ENCODE measurements at regions not wholly inside any gene's neighbourhood (a gene's known extent, or its start where the extent isn't known, plus 50 kb on each side); places are given as distances from the start of the nearest gene placed in this dataset.
A peak's percentile ranks its signal among the peaks of the same experiment; 100 is the strongest.

- H3K27ac ChIP-seq, result no peak overlapping the region
- no peaks in the 10 kb centered on the region for H3K36me3 ChIP-seq
Measured at GRCh38 chr1:103905363-103905762, 155.7 kb downstream of the AMY1C start.

GRCh38 chr1:103911450-103911849 is 161.8 kb downstream of the AMY1C start:
- Histone ChIP-seq H3K27me3 (no peaks in the 10 kb centered on the region), H3K4me3 (no peak overlapping the region), H3K27ac (no peak overlapping the region), H3K9me3 (ENCODE audit: low read depth) (no peaks in the 10 kb centered on the region), H3K4me1 (ENCODE audit: low read depth) (no peaks in the 10 kb centered on the region), H3K36me3 (no peaks in the 10 kb centered on the region)
- no peak for TF ChIP-seq CTCF (IDR thresholded peaks at IDR 0.05; ENCODE audit: low read depth, low read length)
- DNase-seq (ENCODE audit: low read depth in 1 of 2, low spot score in 1 of 2), result no peak

More at GRCh38 chr1:103905363-103905762, 155.7 kb downstream of the AMY1C start:
- no peak for TF ChIP-seq CTCF (IDR thresholded peaks at IDR 0.05; ENCODE audit: low read depth, low read length)
- Histone ChIP-seq H3K4me1 (ENCODE audit: low read depth) (peaks cover 19% of the 10 kb centered on the region), H3K4me3 (no peak overlapping the region), H3K27me3 (no peaks in the 10 kb centered on the region), H3K9me3 (ENCODE audit: low read depth) (no peaks in the 10 kb centered on the region)
- no peak for DNase-seq (ENCODE audit: low read depth in 1 of 2, low spot score in 1 of 2)

- Histone ChIP-seq H3K27ac (no peak overlapping the region), H3K27me3 (no peaks in the 10 kb centered on the region), H3K36me3 (no peaks in the 10 kb centered on the region), H3K4me3 (no peak overlapping the region), H3K4me1 (ENCODE audit: low read depth) (peaks cover 13% of the 10 kb centered on the region), H3K9me3 (ENCODE audit: low read depth) (no peaks in the 10 kb centered on the region)
- TF ChIP-seq CTCF (IDR thresholded peaks at IDR 0.05; ENCODE audit: low read depth, low read length), result no peak
- DNase-seq (ENCODE audit: low read depth in 1 of 2, low spot score in 1 of 2), result peak in 1 of 2 donors; percentile 2
Measured at GRCh38 chr1:103917795-103918194, 168.1 kb downstream of the AMY1C start.

GRCh38 chr1:103931891-103932290 is 182.2 kb downstream of the AMY1C start:
- TF ChIP-seq CTCF (IDR thresholded peaks at IDR 0.05; ENCODE audit: low read depth, low read length), result no peak
- Histone ChIP-seq H3K27ac (no peak overlapping the region), H3K36me3 (no peaks in the 10 kb centered on the region), H3K27me3 (no peaks in the 10 kb centered on the region), H3K4me3 (no peak overlapping the region), H3K4me1 (ENCODE audit: low read depth) (no peaks in the 10 kb centered on the region), H3K9me3 (ENCODE audit: low read depth) (no peaks in the 10 kb centered on the region)
- DNase-seq (ENCODE audit: low read depth in 1 of 2, low spot score in 1 of 2), result no peak

- no peak for TF ChIP-seq CTCF (IDR thresholded peaks at IDR 0.05; ENCODE audit: low read depth, low read length)
- Histone ChIP-seq H3K36me3 (no peaks in the 10 kb centered on the region), H3K4me1 (ENCODE audit: low read depth) (no peaks in the 10 kb centered on the region), H3K4me3 (no peak overlapping the region), H3K27me3 (no peaks in the 10 kb centered on the region), H3K27ac (no peak overlapping the region), H3K9me3 (ENCODE audit: low read depth) (no peaks in the 10 kb centered on the region)
- DNase-seq (ENCODE audit: low read depth in 1 of 2, low spot score in 1 of 2), result no peak
Measured at GRCh38 chr1:103937763-103938357, 188.2 kb downstream of the AMY1C start.

Measured in cardiac muscle cell (in vitro differentiated cells and primary cell).